Adrenal gland (tissue), 5 donors: ENCODE measurements at regions not wholly inside any gene's neighbourhood (a gene's known extent, or its start where the extent isn't known, plus 50 kb on each side); places are given as distances from the start of the nearest gene placed in this dataset.

Source experiments
- POLR2A ChIP-seq, 2 donors: fragments of 450-650 bp; IDR thresholded peaks; one replicate each; pipeline ENCODE4 v1.6.1; 2017; ENCODE audit warnings: antibody characterized with exemption in 2 of 2, mild to moderate bottlenecking in 2 of 2, moderate library complexity in 1 of 2
- TF ChIP-seq, protein P1 (sequence below), 6 experiments: fragments of 450-650 bp in 4 of 6; fragments of 200-600 bp in 2 of 6; sonication (generic) in 1 of 6; IDR thresholded peaks; 1 replicate in 5 of 6; 2 replicates in 1 of 6; pipeline versions ENCODE4 v1.5.1 to v1.8.0; 2016 to 2021; ENCODE audit warnings: antibody characterized with exemption in 6 of 6, mild to moderate bottlenecking in 2 of 6, moderate library complexity in 1 of 6
- donor health status: DM: no; HTN: no; CAD: no.

DNA sequence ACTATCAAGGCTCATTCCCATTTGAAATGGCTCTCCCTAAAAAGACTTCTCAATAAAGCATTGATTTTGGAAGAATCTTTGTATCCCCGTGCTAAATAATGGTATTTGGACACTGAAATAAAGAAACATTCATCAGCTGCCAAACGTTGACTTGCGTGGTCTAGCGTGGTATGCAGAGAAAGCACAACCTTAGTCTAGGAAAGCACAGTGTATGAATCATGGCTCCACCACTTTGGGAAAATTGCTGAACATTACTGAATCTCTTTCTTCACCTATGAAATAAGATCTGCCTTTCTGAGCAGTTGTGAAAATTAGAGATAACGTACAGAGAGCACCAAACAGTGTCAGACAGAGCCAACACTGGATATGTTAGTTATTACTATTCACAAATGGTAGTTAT lies 353.9 kb downstream of the SS18 start:
- TF ChIP-seq, protein P1, sequence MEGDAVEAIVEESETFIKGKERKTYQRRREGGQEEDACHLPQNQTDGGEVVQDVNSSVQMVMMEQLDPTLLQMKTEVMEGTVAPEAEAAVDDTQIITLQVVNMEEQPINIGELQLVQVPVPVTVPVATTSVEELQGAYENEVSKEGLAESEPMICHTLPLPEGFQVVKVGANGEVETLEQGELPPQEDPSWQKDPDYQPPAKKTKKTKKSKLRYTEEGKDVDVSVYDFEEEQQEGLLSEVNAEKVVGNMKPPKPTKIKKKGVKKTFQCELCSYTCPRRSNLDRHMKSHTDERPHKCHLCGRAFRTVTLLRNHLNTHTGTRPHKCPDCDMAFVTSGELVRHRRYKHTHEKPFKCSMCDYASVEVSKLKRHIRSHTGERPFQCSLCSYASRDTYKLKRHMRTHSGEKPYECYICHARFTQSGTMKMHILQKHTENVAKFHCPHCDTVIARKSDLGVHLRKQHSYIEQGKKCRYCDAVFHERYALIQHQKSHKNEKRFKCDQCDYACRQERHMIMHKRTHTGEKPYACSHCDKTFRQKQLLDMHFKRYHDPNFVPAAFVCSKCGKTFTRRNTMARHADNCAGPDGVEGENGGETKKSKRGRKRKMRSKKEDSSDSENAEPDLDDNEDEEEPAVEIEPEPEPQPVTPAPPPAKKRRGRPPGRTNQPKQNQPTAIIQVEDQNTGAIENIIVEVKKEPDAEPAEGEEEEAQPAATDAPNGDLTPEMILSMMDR (IDR thresholded peaks at IDR 0.05), result no peak
- no peak for TF ChIP-seq POLR2A (IDR thresholded peaks at IDR 0.05)
